ENCODE measurements at regions not wholly inside any gene's neighbourhood (a gene's known extent, or its start where the extent isn't known, plus 50 kb on each side); places are given as distances from the start of the nearest gene placed in this dataset.

DNA sequence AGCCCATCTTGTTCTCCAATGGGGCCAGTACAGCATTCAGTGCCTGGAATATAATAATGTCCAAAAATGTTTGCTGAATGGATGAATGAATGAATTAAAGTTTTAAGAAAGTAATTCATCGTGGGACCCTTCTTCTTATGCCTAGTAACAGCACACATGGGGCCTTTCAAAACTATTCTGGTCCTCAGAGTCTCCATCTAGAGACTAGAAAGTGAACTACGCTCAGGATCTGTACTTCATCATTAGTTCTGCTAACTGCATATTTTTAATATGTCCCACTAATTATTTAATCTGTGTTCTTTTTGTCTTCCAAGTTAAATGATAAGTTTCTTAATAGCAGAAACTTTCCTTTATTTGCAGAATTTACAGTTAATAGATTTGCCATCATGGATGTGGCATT is 172.5 kb downstream of the SMAD2 start:
- peak in 3 of 4 experiments; percentile 15 to 43 (median 28) for DNase-seq

DNA sequence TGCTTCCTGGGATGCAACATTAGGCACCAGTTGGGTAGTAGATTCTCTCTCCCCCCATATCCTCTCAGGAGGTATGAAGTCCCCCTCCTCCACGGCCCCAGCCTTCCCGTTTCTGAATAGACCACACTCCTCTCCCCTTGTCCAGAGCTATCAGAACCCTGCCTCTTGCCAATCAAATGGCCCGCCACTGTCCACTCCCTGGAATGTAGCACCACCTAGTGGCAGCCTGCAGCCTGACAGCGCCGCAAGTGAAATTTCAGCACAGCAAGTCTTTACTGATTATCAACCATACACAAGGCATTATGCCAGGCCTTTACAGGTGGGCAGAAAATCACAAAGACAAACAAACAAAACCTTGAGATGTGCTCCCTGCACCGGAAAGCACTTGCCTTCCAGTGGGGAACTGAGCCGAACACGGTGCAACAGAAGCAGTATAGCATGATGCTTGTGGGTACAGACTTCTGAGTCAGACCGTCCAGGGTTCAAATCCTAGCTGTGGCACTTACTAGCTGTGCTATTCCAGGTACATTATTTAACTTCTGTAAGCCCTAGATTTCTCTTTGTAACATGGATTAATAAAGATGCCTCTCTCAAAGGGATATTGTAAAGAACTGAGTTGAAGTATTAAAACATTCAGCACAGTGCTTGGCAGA is 174.0 kb downstream of the SMAD2 start:
- DNase-seq: peak; percentile 57 to 75 (median 70)

DNA sequence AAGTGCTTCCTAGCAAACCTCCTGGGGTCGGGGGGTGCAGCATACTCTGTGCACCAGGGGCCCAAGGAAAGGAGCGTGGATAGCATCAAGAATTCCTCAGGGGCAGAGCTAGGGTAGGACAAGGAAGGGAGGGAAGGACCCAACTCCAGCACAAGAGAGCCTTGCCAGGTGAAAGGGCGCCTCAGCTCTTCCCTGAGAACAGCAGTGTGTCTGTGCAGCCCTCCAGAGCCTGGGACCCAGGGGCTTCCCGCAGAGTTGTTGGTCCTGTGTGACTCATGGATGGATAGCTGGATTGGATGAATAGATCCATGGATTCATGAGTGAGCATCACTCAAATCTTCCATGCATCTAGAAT is 175.4 kb downstream of the SMAD2 start:
- no peak for DNase-seq

DNA sequence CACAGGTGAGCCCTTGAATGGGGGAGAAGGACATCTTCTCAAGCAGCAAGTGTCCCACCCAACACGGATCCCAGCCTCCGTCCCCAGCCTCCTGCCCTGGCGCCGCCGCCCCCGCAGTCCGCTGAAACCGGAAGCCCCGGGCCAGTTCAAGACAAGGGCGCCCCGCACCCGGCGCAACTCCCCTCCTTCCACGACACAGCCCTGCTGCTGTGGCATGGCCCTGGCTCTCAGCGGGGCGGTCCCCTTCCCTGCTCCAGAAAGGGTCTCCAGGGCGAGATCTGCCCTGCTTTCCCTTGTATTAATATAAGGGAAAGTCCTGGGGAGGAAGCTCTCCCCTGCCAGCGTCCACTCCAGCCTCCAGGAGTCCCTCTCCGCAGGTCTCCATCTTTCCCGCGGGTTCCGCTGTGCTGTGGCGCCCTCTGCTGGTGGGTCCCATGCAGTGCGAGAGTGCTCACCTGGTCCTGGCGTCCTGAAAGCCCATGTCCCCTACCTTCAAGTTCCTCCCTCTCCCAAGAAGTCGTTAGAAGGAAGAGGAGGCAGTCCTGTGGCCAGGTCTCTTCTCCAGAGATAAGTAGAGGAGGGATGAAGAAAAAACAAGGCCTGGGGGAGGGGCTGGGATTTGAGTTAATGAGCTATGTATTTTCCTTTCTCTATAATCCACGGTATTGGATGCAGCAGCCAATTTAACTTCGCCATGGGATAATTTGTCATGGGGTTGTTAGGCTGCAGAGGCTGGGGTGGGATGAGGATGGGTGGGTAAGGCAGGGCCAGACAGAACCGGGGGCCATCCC is 176.0 kb downstream of the SMAD2 start:
- DNase-seq: peak; percentile 15 to 58 (median 22)

DNA sequence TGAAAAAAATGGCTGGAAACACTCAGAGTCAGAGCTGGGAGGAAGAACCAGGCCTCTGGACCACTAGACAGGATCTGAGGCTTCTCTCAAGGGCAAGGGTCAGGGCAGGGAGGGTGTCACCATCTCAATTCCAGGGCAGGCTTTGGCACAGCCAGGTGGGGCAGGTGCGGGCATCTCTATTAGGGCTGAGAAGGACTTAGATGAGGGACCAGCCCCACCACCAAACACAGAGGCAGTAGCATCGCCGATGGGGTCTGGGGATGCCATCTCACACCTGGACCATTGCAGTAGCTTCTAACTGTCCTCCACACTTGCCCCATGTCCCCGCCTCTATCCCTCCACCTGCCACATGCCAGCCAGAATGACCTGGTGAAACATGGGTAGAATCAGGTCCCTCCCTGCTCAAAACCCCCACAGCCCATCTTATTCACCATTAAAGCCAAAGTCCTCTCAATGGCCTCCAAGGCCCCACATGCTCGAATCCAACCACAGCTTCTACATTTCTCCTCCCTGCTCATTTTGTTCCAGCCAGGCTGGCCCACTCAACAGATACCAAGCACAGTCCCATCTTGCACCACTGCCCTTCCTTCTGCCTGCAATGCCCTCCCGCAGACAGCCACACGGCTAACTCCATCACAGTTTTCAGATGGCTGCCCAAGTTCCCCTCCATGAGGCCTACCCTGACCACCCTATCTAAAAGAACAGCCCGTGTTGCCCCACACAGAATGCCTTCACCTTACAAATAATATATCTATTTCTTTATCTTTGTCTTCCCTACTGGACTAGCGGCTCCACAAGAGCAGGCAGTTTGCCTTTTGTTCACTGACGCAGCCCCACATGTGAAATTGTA is 177.4 kb downstream of the SMAD2 start:
- no peak for DNase-seq

DNA sequence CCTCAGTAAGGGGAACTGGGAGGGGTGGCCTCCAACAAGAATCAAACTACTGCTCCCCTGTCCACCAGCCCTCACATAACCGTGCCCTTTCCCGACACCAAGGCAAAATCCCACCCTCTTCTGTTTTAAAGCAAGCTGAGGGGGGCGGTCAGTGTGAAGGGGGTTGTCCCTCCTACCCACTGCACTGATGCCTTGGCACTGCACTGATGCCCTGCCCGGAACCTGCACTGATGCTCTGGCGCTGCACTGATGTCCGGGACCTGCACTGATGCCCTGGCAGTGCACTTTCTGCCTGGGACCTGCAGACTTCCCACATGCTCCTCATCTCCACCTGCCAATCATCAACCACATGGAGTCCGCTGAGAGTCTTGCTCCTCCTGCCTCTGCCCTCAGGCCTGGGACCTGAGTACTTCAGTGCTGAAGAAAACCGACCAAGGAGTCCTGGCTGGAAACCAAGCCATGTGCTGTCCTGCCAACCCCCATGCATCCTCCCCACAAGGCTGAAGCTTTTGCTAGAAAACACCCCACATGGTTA is 179.5 kb downstream of the SMAD2 start:
- DNase-seq: no peak

DNA sequence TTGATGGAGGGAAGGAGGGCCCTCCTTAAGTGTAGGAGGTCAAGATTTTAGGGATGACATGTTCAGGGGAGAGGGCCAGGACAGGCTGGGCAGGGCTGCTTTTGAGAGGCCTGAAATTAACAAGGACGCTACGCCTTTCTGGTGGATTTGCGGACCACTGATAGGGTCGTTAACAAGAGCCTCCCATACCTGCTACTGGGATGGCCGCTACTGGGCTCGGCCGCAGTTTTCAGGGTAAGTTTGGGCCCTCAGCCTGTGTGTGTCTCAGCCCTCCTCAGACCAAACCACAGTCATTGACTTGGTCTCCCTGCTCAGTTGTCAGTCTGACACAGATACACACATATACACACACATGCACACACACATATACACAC is 180.9 kb downstream of the SMAD2 start:
- no peak for DNase-seq

DNA sequence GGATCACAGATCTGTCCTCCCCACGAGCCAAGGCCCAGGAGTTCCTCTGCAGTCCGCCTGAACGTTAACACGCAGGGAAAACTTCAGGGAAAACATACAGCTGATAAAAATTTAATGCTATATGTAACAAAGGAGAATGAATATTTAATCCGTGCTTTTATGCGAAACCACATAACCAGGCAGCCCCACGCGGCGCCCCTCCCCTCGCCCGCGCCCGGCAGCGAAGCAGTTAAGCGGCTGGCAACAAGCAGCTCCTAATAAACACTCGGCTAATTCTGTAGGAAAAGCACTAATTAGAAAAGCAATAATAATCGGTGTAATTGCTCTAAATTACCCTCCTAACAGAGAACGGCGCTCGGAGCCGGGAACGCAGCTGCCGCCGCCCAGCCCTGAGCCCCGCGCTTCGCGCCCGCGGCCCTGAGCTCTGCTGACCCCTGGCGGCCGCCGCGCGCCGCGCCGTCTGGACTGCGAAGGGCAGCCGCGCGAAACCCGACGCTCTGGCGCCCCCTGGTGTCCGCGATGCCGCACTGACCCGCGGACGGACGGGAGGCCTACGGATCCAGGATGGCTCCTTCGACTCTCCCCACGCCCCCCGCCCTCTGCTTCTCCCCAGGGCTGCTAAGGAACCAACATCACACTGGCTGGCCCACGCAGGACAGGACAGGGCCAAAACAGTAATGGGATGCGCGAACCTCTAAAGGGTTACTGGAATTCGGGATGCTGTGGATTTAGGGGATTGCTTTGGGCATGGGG is 181.4 kb downstream of the SMAD2 start:
- peak; percentile 78 to 94 (median 92) for DNase-seq

DNA sequence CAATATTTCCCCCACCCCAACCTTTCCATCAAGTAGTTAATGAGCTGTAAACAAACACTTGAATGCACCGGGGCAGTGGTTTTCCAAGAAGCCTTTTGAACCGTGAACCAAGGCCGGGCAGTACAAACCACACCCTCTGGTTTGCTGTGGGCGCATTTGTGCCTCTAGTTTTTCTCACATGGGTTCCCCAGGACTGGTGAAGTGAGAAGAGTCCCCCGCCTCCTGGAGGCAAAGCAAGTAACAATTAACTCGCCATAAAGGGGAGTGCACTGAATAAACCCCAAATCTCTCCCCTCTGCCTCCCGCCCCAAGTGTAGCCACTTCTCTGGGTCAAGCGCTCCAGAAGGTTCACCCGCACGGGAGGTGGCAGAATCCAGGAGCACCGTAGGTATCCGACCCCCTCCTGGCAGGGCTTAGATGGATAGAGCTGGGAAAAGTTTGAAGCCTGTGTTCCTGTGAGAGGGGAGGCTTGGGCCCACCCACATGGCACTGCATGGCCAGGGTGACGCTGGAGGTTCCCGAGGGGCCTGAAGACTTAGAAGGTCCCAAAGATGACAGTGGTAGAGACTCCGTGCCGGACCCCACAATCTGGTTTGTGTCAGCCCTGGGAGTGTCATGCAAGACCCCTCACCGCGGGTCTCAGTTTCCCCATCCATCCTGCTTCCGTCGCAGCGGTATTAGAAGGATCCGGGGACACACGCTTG is 182.2 kb downstream of the SMAD2 start:
- no peak for DNase-seq

DNA sequence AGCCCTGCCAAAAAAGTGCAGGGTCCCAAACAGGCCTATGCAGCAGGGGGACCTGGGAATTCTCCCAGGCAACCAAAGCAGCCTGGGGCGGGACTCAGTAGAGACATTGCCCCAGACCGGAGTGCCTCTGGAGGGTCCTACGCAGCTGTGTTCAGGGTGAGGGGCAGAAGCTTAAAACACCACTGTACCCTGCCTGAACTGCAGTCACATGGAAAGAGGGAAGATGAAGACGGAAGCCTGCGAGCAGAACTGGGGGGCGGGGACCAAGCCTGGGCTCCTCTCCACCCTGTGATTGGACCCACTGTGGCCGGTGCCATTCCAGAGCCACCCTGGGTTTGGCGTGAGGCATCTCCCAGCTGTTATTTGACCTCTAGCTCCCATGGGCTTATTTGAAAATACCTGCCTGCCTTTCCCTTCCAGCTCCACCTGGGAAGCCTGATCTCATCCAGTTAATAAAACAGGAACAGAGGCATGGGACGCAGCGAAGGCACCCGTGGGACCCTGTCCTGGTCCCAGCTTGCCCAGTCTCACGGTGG is 183.1 kb downstream of the SMAD2 start:
- DNase-seq: no peak

DNA sequence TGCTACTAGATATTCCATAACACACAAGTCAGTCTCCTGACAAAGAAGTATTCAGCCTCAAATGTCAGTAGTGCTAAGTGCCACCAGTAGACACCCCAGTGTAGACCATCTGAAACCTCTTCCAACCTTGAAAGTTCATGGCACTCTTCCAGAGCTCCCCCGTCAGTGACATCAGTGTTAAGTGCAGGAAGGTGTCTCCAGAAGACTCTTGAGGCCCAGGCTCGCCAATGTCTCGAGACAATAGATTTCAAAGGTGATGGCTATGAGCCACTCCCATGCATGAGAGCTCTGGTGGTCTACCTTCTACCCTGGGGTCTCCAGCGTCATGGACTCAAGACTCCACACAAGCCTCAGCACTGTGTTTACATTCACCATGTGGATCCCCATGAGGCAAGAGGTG is 183.8 kb downstream of the SMAD2 start:
- DNase-seq: no peak

DNA sequence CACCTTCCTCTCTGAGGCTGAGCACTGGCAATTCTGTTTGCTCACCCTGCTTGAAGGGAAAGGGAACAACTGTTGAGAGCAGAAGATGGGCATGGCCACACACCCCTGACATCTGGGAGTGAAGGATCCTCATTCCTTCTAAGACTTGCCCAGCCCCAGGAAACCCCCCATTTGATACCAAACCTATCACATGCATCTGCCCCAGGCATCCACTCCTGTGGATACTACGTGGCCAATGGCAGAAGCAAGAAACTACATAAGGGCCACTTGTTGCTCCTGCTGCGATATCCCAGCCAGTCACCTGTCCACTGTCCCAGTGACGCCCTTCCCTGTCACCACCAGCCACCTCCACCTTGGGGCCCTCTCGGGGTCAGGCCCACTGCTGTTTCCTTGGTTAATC is 185.2 kb downstream of the SMAD2 start:
- no peak for DNase-seq

DNA sequence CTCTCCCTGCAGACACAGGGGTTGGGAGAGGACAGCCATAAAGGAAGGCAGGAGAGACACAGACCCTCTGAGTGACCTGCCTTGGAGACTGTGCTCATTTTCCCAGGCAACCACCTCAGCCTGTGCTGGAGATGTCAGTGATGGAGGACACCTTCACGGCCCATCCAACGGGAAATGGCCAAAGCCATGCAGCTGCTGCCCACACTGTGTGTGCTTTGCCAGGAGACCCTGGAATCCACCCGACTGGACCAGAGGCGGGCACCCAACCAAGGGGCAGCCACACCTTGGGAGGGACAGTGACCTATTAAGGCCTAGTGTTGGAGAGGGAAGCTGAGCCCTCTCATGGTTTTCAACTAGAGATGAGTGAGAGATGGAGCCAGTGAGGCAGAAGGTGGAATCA is 192.5 kb downstream of the SMAD2 start:
- DNase-seq: no peak

DNA sequence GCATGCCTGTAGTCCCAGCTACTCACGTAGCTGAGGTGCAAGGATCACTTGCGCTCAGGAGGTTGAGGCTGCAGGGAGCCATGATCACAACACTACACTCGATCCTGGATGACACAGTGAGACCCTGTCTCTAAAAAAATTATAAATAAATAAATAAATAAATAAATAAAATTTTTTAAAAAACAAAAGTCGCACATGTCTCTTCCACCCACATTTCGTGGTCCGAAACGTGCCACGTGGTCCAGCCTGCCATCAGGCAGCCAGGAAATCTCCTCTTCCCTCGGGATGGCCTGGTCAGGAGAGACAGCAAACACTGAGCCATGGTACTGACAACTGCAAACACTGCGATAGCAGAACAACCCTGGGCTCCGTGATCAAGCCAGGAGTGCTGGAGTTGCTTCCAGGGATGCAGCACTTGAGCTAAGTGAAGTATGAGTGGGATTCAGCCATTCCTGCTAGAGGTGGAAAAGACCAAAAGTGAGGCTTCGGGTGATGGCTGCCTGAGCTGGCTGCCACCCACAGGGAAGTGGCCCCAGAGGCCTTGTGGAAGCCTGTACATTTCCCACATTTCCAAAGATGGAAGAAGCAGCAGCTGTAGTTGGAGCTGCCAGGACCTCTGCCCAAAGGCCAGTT is 193.1 kb downstream of the SMAD2 start:
- no peak for DNase-seq

DNA sequence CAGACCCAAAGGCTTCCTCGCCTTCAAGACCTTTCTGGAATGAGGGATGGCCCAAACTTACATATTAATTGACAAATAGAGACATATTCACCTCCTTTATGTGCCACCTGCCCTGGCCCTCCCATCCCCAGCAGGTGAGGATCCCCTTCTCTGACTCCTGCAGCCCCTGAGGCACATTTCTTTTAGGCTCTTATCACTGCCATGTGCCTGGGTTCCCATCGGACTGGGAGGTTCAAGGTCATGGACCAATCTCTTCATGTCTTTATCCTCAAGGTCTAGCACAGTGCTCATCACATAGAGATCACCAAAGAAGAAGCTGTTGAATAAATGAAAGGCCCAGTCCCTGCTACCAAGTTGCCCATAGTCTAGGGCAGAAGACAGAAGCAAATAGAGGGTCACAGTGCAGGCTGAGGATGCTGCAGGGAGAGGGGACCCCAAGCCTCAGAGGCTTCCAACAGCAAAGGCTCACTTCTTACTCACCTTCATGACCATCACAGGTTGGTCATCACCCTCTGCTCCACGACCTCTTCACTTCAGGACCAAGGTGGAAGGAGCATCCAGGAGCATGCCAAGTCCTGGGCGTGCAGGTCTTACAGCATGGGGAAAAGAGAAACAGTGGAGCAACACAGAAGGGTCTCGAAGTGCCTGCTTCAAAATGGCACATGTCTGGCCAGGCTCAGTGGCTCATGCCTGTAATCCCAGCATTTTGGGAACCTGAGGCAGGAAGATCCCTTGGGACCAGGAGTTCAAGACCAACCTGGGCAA is 193.9 kb downstream of the SMAD2 start:
- no peak for DNase-seq

DNA sequence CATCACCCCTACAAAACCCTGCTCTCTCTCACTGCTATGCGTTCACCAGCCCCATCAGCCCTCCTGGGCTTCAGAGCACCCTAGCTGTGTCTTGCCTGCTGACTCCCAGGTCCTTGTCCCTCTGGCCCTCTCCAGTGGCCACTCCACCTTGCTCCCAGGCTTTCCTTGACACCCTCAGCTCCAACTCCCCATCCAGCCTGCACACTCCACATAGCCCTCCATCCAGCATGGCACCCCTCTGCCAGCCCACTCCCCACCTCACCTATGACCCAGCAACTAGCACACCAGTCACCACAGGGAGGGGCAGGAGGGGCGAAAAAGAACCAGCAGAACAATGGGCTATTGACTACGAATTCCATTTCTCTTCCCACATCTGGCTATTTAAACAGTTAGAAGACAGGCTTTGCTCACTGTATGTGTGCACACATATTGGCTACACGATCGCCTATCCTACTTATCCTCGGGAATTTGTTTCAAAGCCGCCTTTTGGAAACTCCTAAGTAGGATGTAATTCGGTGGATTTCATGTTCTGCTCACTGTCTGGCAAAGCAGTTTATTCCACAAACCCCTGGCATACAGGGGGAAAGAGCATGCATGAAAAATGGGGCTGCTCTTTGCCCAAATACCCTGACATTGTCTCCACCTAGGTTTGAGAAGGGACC is 195.3 kb downstream of the SMAD2 start:
- DNase-seq: no peak

DNA sequence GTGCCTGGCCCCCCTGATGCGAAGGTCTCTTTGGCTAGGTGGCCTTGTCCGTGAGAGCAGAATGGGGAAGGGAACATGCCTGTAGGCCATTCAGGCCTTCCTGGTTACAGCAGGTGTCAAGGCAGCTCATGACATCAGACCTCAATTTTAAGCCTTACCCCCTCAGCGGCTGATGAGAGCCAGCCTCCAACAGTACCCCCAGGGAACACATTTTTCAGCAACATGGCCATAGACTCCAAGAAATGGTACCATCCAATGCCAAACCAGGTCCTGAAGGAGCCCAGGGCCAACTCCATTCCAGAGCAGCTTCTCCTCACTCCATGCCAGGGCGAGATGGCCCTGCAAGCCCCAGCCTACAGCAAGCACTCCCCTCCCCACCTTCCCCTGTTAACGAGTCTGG is 199.2 kb downstream of the SMAD2 start:
- DNase-seq: no peak

DNA sequence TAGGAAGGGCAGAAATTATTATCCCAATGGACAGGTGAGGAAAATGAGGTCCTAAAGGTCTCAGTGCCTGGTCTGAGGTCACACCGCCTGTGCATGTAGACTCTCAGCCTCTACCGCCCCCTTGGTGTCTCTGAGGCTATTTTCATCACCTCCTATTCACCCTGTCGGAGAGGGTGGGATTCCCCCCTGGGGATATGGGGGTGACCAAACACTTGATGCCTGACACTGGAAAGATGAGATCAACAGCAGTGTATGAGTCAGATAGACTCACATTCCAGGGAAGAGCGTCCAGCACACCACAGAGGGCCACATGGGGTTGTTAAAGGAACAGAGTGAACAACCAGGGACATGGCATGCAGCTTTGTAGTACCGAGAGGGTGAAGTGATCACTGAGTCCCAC is 199.7 kb downstream of the SMAD2 start:
- DNase-seq: no peak

DNA sequence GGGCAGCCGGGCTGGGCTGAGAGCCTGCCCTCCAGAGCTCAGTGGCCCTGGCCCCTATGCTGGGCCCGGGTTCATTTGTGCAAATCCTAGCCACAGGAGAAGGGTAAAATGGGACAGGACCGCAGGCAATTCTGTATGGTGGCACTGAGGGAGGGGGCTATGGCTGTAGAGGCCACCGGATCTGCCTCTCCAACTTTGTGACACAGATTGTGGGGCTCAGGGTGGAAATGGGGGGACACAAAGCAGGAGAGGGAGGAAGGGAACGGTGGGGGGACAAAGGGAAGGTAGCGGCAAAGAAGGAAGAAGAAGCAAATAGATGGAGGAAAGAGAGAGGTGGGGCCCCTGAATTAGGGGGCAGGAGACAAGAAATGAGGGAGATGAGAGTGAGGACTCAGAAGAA is 201.1 kb downstream of the SMAD2 start:
- DNase-seq: no peak

DNA sequence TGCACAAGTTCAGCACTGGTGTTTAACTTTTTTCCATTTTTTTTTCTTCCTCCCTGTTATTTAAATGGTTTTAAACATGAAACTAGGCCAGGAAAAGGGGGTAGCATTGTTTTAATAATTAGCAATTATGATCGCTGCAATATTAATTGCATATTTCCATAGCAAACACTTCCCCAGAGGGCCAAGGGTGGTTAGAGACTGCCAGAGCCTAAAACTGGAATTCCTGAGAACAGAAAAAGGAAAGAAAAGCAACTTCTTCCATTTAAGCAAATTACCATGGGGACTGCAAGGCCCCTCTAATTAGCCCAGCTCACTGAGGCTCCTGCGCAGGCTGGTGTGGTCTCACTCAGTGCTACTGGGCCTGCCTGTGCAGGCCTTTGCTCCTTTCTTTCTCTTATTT is 201.5 kb downstream of the SMAD2 start:
- no peak for DNase-seq
